ENCODE measurements at regions not wholly inside any gene's neighbourhood (a gene's known extent, or its start where the extent isn't known, plus 50 kb on each side); places are given as distances from the start of the nearest gene placed in this dataset.

- H3K4me2 ChIP-seq (ENCODE audit: insufficient read depth, insufficient read length, low read length), result no peak overlapping the region
- H3K23ac ChIP-seq (ENCODE audit: insufficient read length, low read depth, low read length), result no peak overlapping the region
- H4K5ac ChIP-seq (ENCODE audit: insufficient read length, low read depth, low read length), result no peak overlapping the region
- no peaks in the 10 kb centered on the region for H3K79me2 ChIP-seq (ENCODE audit: insufficient read depth, low read length)
- H3K27ac Mint-ChIP-seq, result no peak overlapping the region
- no peaks in the 10 kb centered on the region for H3K27me3 ChIP-seq (ENCODE audit: insufficient read depth, low read length)
- H4K8ac ChIP-seq (replicated peaks; ENCODE audit: insufficient read length, low read depth, low read length), result no peak overlapping the region
- TF ChIP-seq CTCF (conservative IDR thresholded peaks at IDR 0.05), result no peak
- H3K18ac ChIP-seq (ENCODE audit: insufficient read length, low read depth, low read length), result no peak overlapping the region
- H2BK12ac ChIP-seq (ENCODE audit: insufficient read length, low read depth, low read length), result no peak overlapping the region
- H3K4ac ChIP-seq (ENCODE audit: low read depth, low read length), result no peak overlapping the region
- H2BK20ac ChIP-seq (ENCODE audit: low read depth, low read length, poor library complexity, severe bottlenecking), result no peak overlapping the region
- H3K4me1 Mint-ChIP-seq, result no peaks in the 10 kb centered on the region
- H3K9me3 ChIP-seq (ENCODE audit: control insufficient read depth, low read depth, low read length), result no peaks in the 10 kb centered on the region
- no peak overlapping the region for H3K9ac ChIP-seq (ENCODE audit: extremely low read depth, insufficient read length, low read length)
- H2AK5ac ChIP-seq (ENCODE audit: insufficient read length, low read length), result no peak overlapping the region
- H3K14ac ChIP-seq (ENCODE audit: insufficient read depth, low read length), result no peak overlapping the region
- H2AFZ ChIP-seq (ENCODE audit: low read length), result no peak overlapping the region
- H3K27ac ChIP-seq (ENCODE audit: insufficient read length, low read depth, low read length), result no peak overlapping the region
- no peaks in the 10 kb centered on the region; a peak in 1 of 7 replicates for H3K36me3 Mint-ChIP-seq (ENCODE audit: insufficient read depth in 1 of 3, low read depth in 3 of 3)
- no peaks in the 10 kb centered on the region for H3K23me2 ChIP-seq (ENCODE audit: insufficient read length, low read depth, low read length, poor library complexity, severe bottlenecking)
- H4K91ac ChIP-seq (ENCODE audit: insufficient read length, low read depth, low read length), result no peak overlapping the region
- peaks cover 0 to 1% of the 10 kb centered on the region in 2 experiments; a peak in 2 of 5 replicates for H3K9me3 Mint-ChIP-seq
- no CpG with 5 or more reads among the region's 3 CpGs for WGBS (ENCODE audit: extremely low coverage, insufficient read length, low lambda C conversion rate)
- H4K20me1 ChIP-seq (ENCODE audit: control insufficient read depth, insufficient read depth, insufficient read length), result no peaks in the 10 kb centered on the region
- H3K27me3 Mint-ChIP-seq (ENCODE audit: low read depth), result no peaks in the 10 kb centered on the region
- no peaks in the 10 kb centered on the region for H3K4me1 ChIP-seq (ENCODE audit: insufficient read depth, low read length)
- no peak overlapping the region for H2BK15ac ChIP-seq (ENCODE audit: low read depth, low read length)
- no peak overlapping the region for H2BK5ac ChIP-seq (ENCODE audit: insufficient read length, low read length)
- H3K4me3 Mint-ChIP-seq, result no peak overlapping the region
- H3K79me1 ChIP-seq (ENCODE audit: insufficient read depth, low read depth, low read length, poor library complexity, severe bottlenecking), result no peaks in the 10 kb centered on the region
- no peak overlapping the region for H3T11ph ChIP-seq (ENCODE audit: low read length)
- H3K56ac ChIP-seq (ENCODE audit: insufficient read length, low read depth, low read length), result no peak overlapping the region
- DNase-seq, result no peak
- H2BK120ac ChIP-seq (ENCODE audit: low read depth, low read length, poor library complexity, severe bottlenecking), result no peak overlapping the region
Measured at GRCh38 chr5:122680623-122681350, 94.1 kb upstream of the SNX2 start.

All from H9 (cell line).